ENCODE measurements at regions not wholly inside any gene's neighbourhood (a gene's known extent, or its start where the extent isn't known, plus 50 kb on each side); places are given as distances from the start of the nearest gene placed in this dataset.
A peak's percentile ranks its signal among the peaks of the same experiment; 100 is the strongest.

- no peak overlapping the region for H3K27ac Mint-ChIP-seq (ENCODE audit: unreplicated experiment)
Measured at GRCh38 chr14:62117751-62118105, 355.5 kb downstream of the SNAPC1 start.

GRCh38 chr14:62118461-62118860, 356.2 kb downstream of the SNAPC1 start:
- Mint-ChIP-seq H3K4me3 (ENCODE audit: unreplicated experiment) (no peak overlapping the region), H3K36me3 (ENCODE audit: unreplicated experiment) (no peaks in the 10 kb centered on the region), H3K27me3 (ENCODE audit: unreplicated experiment) (peaks cover 48% of the 10 kb centered on the region), H3K9me3 (ENCODE audit: unreplicated experiment) (no peaks in the 10 kb centered on the region), H3K27ac (ENCODE audit: unreplicated experiment) (no peak overlapping the region), H3K4me1 (ENCODE audit: unreplicated experiment) (peaks cover 13% of the 10 kb centered on the region)
- no peak for TF ChIP-seq CTCF (IDR thresholded peaks at IDR 0.05)
- no peak for DNase-seq (ENCODE audit: extremely low spot score, unreplicated experiment)

More at GRCh38 chr14:62117751-62118105, 355.5 kb downstream of the SNAPC1 start:
- H3K4me3 Mint-ChIP-seq (ENCODE audit: unreplicated experiment) = peak overlapping the region; percentile 76
- DNase-seq (ENCODE audit: extremely low spot score, unreplicated experiment) = no peak
- TF ChIP-seq CTCF (IDR thresholded peaks at IDR 0.05) = no peak
- H3K36me3 Mint-ChIP-seq (ENCODE audit: unreplicated experiment) = no peaks in the 10 kb centered on the region
- peaks cover 51% of the 10 kb centered on the region for H3K27me3 Mint-ChIP-seq (ENCODE audit: unreplicated experiment)
- H3K9me3 Mint-ChIP-seq (ENCODE audit: unreplicated experiment) = no peaks in the 10 kb centered on the region
- H3K4me1 Mint-ChIP-seq (ENCODE audit: unreplicated experiment) = peaks cover 13% of the 10 kb centered on the region

GRCh38 chr14:62118871-62119270, 356.7 kb downstream of the SNAPC1 start:
- H3K9me3 Mint-ChIP-seq (ENCODE audit: unreplicated experiment) = no peaks in the 10 kb centered on the region
- peaks cover 48% of the 10 kb centered on the region for H3K27me3 Mint-ChIP-seq (ENCODE audit: unreplicated experiment)
- H3K27ac Mint-ChIP-seq (ENCODE audit: unreplicated experiment) = no peak overlapping the region
- H3K4me1 Mint-ChIP-seq (ENCODE audit: unreplicated experiment) = peaks cover 13% of the 10 kb centered on the region
- no peak for DNase-seq (ENCODE audit: extremely low spot score, unreplicated experiment)
- H3K36me3 Mint-ChIP-seq (ENCODE audit: unreplicated experiment) = no peaks in the 10 kb centered on the region
- no peak overlapping the region for H3K4me3 Mint-ChIP-seq (ENCODE audit: unreplicated experiment)
- no peak for TF ChIP-seq CTCF (IDR thresholded peaks at IDR 0.05)

GRCh38 chr14:62123961-62124360, 361.7 kb downstream of the SNAPC1 start:
- Mint-ChIP-seq H3K4me3 (ENCODE audit: unreplicated experiment) (no peak overlapping the region), H3K36me3 (ENCODE audit: unreplicated experiment) (no peaks in the 10 kb centered on the region), H3K4me1 (ENCODE audit: unreplicated experiment) (no peaks in the 10 kb centered on the region), H3K27ac (ENCODE audit: unreplicated experiment) (no peak overlapping the region), H3K9me3 (ENCODE audit: unreplicated experiment) (no peaks in the 10 kb centered on the region), H3K27me3 (ENCODE audit: unreplicated experiment) (peaks cover 24% of the 10 kb centered on the region)
- no peak for DNase-seq (ENCODE audit: extremely low spot score, unreplicated experiment)
- no peak for TF ChIP-seq CTCF (IDR thresholded peaks at IDR 0.05)

- no peak for TF ChIP-seq CTCF (IDR thresholded peaks at IDR 0.05)
- DNase-seq (ENCODE audit: extremely low spot score, unreplicated experiment) = no peak
- H3K27ac Mint-ChIP-seq (ENCODE audit: unreplicated experiment) = no peak overlapping the region
- no peaks in the 10 kb centered on the region for H3K36me3 Mint-ChIP-seq (ENCODE audit: unreplicated experiment)
- H3K9me3 Mint-ChIP-seq (ENCODE audit: unreplicated experiment) = no peaks in the 10 kb centered on the region
- H3K4me1 Mint-ChIP-seq (ENCODE audit: unreplicated experiment) = no peaks in the 10 kb centered on the region
- no peak overlapping the region for H3K4me3 Mint-ChIP-seq (ENCODE audit: unreplicated experiment)
- H3K27me3 Mint-ChIP-seq (ENCODE audit: unreplicated experiment) = peaks cover 24% of the 10 kb centered on the region
Measured at GRCh38 chr14:62125793-62126192, 363.6 kb downstream of the SNAPC1 start.
